ENCODE measurements at regions not wholly inside any gene's neighbourhood (a gene's known extent, or its start where the extent isn't known, plus 50 kb on each side); places are given as distances from the start of the nearest gene placed in this dataset.

DNA sequence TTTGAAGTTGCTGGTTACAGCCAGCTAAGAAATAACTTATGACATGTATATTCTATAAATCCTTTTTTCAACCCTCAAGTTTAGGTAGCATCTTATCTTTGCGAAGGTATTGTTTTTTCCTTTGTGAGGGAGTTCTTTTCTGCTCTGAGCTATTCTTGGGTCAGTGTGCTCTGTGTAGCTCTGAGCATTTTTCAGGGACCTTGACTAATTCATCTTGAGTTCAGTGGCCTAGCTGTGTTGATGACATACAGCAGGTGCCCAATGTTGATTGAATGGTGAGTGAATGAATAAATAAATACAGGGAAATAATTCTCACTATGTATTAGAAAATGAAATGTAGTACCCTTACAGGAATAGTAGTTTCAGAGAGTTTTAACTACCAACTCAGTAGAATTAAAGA lies 335.3 kb downstream of the IL20RB start:
- TF ChIP-seq CTCF (IDR thresholded peaks at IDR 0.05) (no peak), POLR2A (IDR thresholded peaks at IDR 0.05) (no peak)
